IMR-90 (cell line): ENCODE measurements at regions not wholly inside any gene's neighbourhood (a gene's known extent, or its start where the extent isn't known, plus 50 kb on each side); places are given as distances from the start of the nearest gene placed in this dataset.

Experiments
- ATAC-seq: fragments of 200-7000 bp; cut with Tn5 transposase; 2 replicates; pipeline ENCODE4 v1.9.1; 2020; ENCODE audit warnings: low read depth, mild to moderate bottlenecking, moderate library complexity
- BruUV-seq: library from RNA; stranded (reverse); fragments of 400-500 nt; replicated peaks from 2 replicates; lab custom pipeline; 2021; lab: Mats Ljungman, UMichigan
- CTCF ChIA-PET: fragments of 300-600 bp; formaldehyde crosslinking; extraction: SDS; loops from one replicate; lab custom pipeline; 2021; ENCODE audit warnings: antibody characterized with exemption; lab: Yijun Ruan, JAX
- POLR2A ChIA-PET: fragments of 300-600 bp; sonication (Branson Sonifier 250); formaldehyde crosslinking; loops from one replicate; lab custom pipeline; 2022; ENCODE audit warnings: antibody characterized with exemption; ENCODE audit not compliant: unreplicated experiment; lab: Charles Lee
- DNase-seq: peaks from one replicate; pipeline ENCODE4 v3.0.0; 2013
- H2AFZ ChIP-seq: replicated peaks from 2 replicates; pipeline ENCODE3; 2013; ENCODE audit warnings: low read length, mild to moderate bottlenecking; ENCODE audit not compliant: poor library complexity
- H2AK5ac ChIP-seq: 2 replicates; pipeline ENCODE4 v1.6.1; 2013; ENCODE audit warnings: low read depth, low read length, inconsistent platforms
- H2AK9ac ChIP-seq: replicated peaks from 2 replicates; pipeline ENCODE3; 2013; ENCODE audit warnings: mild to moderate bottlenecking, low read depth, low read length, moderate library complexity; ENCODE audit not compliant: poor library complexity
- H2BK120ac ChIP-seq: 2 replicates; pipeline ENCODE4 v1.6.1; 2013; ENCODE audit warnings: low read depth, low read length, inconsistent platforms
- H2BK15ac ChIP-seq: 3 replicates; pipeline ENCODE4 v1.6.1; 2013; ENCODE audit warnings: low read depth, low read length, inconsistent platforms
- H2BK20ac ChIP-seq: 2 replicates; pipeline ENCODE4 v1.6.1; 2013; ENCODE audit warnings: low read depth, mild to moderate bottlenecking, inconsistent platforms, low read length, moderate library complexity
- H2BK5ac ChIP-seq: 2 replicates; pipeline ENCODE4 v1.6.1; 2013; ENCODE audit warnings: mild to moderate bottlenecking, low read depth, low read length, inconsistent platforms; ENCODE audit not compliant: poor library complexity, severe bottlenecking
- H3K14ac ChIP-seq: replicated peaks from 2 replicates; pipeline ENCODE4 v1.6.1; 2013; ENCODE audit warnings: low read depth, low read length, inconsistent platforms
- H3K18ac ChIP-seq: 2 replicates; pipeline ENCODE4 v1.6.1; 2013; ENCODE audit warnings: low read depth, low read length, control low read depth
- H3K23ac ChIP-seq: 2 replicates; pipeline ENCODE4 v1.6.1; 2013; ENCODE audit warnings: low read depth, low read length, inconsistent platforms
- H3K27ac ChIP-seq: 2 replicates; pipeline ENCODE4 v1.5.1; 2013; ENCODE audit warnings: mild to moderate bottlenecking, control low read depth, low read length; ENCODE audit not compliant: insufficient read depth
- H3K27me3 ChIP-seq: 2 replicates; pipeline ENCODE4 v1.6.1; 2013; ENCODE audit warnings: low read length; ENCODE audit not compliant: control insufficient read depth, insufficient read depth
- H3K36me3 ChIP-seq: 2 replicates; pipeline ENCODE4 v1.6.1; 2013; ENCODE audit warnings: low read length, mixed read lengths; ENCODE audit not compliant: control insufficient read depth, insufficient read depth
- H3K4ac ChIP-seq: 2 replicates; pipeline ENCODE4 v1.6.1; 2013; ENCODE audit warnings: low read depth, low read length, inconsistent platforms
- H3K4me1 ChIP-seq: 2 replicates; pipeline ENCODE4 v1.6.1; 2013; ENCODE audit warnings: low read length, mixed read lengths; ENCODE audit not compliant: control insufficient read depth, insufficient read depth
- H3K4me2 ChIP-seq: 2 replicates; pipeline ENCODE4 v1.6.1; 2013; ENCODE audit warnings: low read depth, mild to moderate bottlenecking, control low read depth, low read length, moderate library complexity
- H3K4me3 ChIP-seq: 2 replicates; pipeline ENCODE4 v1.5.1; 2013; ENCODE audit warnings: low read depth, mild to moderate bottlenecking, control low read depth, low read length, moderate library complexity; ENCODE audit not compliant: insufficient read depth
- H3K56ac ChIP-seq: 2 replicates; pipeline ENCODE4 v1.6.1; 2013; ENCODE audit warnings: low read length, inconsistent platforms; ENCODE audit not compliant: insufficient read depth; ENCODE audit errors: extremely low read depth
- H3K79me1 ChIP-seq, 2 experiments: 2 replicates each; pipeline ENCODE4 v1.6.1; 2013; ENCODE audit warnings: low read length in 2 of 2, inconsistent platforms in 1 of 2, low read depth in 1 of 2
- H3K9ac ChIP-seq: 2 replicates; pipeline ENCODE4 v1.6.1; 2013; ENCODE audit warnings: low read depth, low read length, control low read depth
- H3K9me1 ChIP-seq: 2 replicates; pipeline ENCODE4 v1.6.1; 2013; ENCODE audit warnings: low read length, inconsistent platforms; ENCODE audit not compliant: insufficient read depth
- H3K9me3 ChIP-seq: 2 replicates; pipeline ENCODE4 v1.6.1; 2013; ENCODE audit warnings: low read length; ENCODE audit not compliant: control insufficient read depth, insufficient read depth
- H4K20me1 ChIP-seq: 2 replicates; pipeline ENCODE4 v1.6.1; 2013; ENCODE audit warnings: low read length, inconsistent platforms; ENCODE audit not compliant: insufficient read depth
- H4K5ac ChIP-seq: 2 replicates; pipeline ENCODE4 v1.6.1; 2013; ENCODE audit warnings: mild to moderate bottlenecking, low read depth, low read length, control low read depth
- H4K8ac ChIP-seq, 2 experiments: 2 replicates each; pipeline ENCODE4 v1.6.1; 2013; ENCODE audit warnings: low read depth in 2 of 2, low read length in 2 of 2, control low read depth in 1 of 2, inconsistent platforms in 1 of 2
- H4K91ac ChIP-seq: 2 replicates; pipeline ENCODE4 v1.6.1; 2013; ENCODE audit warnings: low read depth, low read length, inconsistent platforms; ENCODE audit not compliant: insufficient read depth
- BHLHE40 ChIP-seq: fragments of 150-350 bp; IDR thresholded peaks from 2 replicates; pipeline ENCODE4 v1.6.1; 2016; ENCODE audit warnings: mild to moderate bottlenecking, low read depth, low read length
- CEBPB ChIP-seq: IDR thresholded peaks from 2 replicates; pipeline ENCODE4 v1.6.1; 2012; ENCODE audit warnings: low read depth, low read length, improper control_type of control experiment
- CHD1 ChIP-seq: IDR thresholded peaks from 2 replicates; pipeline ENCODE4 v1.6.1; 2012; ENCODE audit warnings: low read depth, low read length, improper control_type of control experiment
- FOS ChIP-seq: fragments of 150-350 bp; IDR thresholded peaks from 2 replicates; pipeline ENCODE4 v1.6.1; 2016; ENCODE audit warnings: low read depth, low read length
- MAFK ChIP-seq: IDR thresholded peaks from 2 replicates; pipeline ENCODE4 v1.6.1; 2012; ENCODE audit warnings: low read depth, low read length, improper control_type of control experiment
- MAZ ChIP-seq: IDR thresholded peaks from 2 replicates; pipeline ENCODE4 v1.6.1; 2012; ENCODE audit warnings: low read depth, mild to moderate bottlenecking, low read length, improper control_type of control experiment, moderate library complexity, borderline replicate concordance
- MXI1 ChIP-seq: IDR thresholded peaks from 2 replicates; pipeline ENCODE4 v1.6.1; 2012; ENCODE audit warnings: low read depth, mild to moderate bottlenecking, low read length, moderate library complexity, borderline replicate concordance
- NFE2L2 ChIP-seq: fragments of 150-350 bp; IDR thresholded peaks from 2 replicates; pipeline ENCODE4 v1.6.1; 2016; ENCODE audit warnings: low read depth, mild to moderate bottlenecking, low read length
- POLR2A ChIP-seq: IDR thresholded peaks from 2 replicates; pipeline ENCODE4 v1.6.1; 2012; ENCODE audit warnings: mild to moderate bottlenecking, low read depth, low read length
- RAD21 ChIP-seq: IDR thresholded peaks from 2 replicates; pipeline ENCODE4 v1.6.1; 2012; ENCODE audit warnings: low read length, improper control_type of control experiment
- RCOR1 ChIP-seq: IDR thresholded peaks from 2 replicates; pipeline ENCODE4 v1.6.1; 2012; ENCODE audit warnings: mild to moderate bottlenecking, low read length, improper control_type of control experiment; ENCODE audit not compliant: insufficient replicate concordance
- RFX5 ChIP-seq: IDR thresholded peaks from 2 replicates; pipeline ENCODE4 v1.8.0; 2012; ENCODE audit warnings: low read depth, mild to moderate bottlenecking, low read length, moderate library complexity
- SMC3 ChIP-seq: fragments of 150-350 bp; IDR thresholded peaks from 2 replicates; pipeline ENCODE4 v1.6.1; 2016; ENCODE audit warnings: low read depth, mild to moderate bottlenecking, antibody characterized with exemption, low read length, moderate library complexity
- WGBS, 2 experiments: methylation state at CpG; one replicate each; pipeline versions ENCODE4 v1.1.5 to v1.1.7; 2013; ENCODE audit warnings: missing lambda C conversion rate in 2 of 2; ENCODE audit not compliant: insufficient read length in 1 of 2; ENCODE audit errors: extremely low coverage in 2 of 2; 5-methylcytosine and 5-hydroxymethylcytosine counted together
- dilution Hi-C: fragments of 300-500 bp; cut with HindIII; formaldehyde crosslinking; loops from one replicate; pipeline ENCODE4 v1.14.3; 2018; ENCODE audit warnings: low sequenced_read_pairs; ENCODE audit not compliant: unreplicated experiment
- in situ Hi-C: fragments of 300-500 bp; cut with MboI; formaldehyde crosslinking; loops from 3 replicates; pipeline ENCODE4 v1.14.3; 2019; ENCODE audit warnings: low sequenced_read_pairs, inconsistent platforms, mixed read lengths
- intact Hi-C: fragments of 100-400 bp; cut with micrococcal nuclease; formaldehyde crosslinking; loops from 2 replicates; pipeline ENCODE4 v1.10.0; 2022
- TF ChIP-seq, protein P1 (sequence below): fragments of 150-350 bp; IDR thresholded peaks from 2 replicates; pipeline ENCODE4 v1.6.1; 2016; ENCODE audit warnings: low read depth, mild to moderate bottlenecking, low read length, moderate library complexity, borderline replicate concordance
- TF ChIP-seq, protein P2 (sequence below): fragments of 150-350 bp; IDR thresholded peaks from 2 replicates; pipeline ENCODE4 v1.6.1; 2017; ENCODE audit warnings: mild to moderate bottlenecking, antibody characterized with exemption, low read length, low read depth
- TF ChIP-seq, protein P3 (sequence below): conservative IDR thresholded peaks from 2 replicates; pipeline ENCODE4 v1.5.1; 2012; ENCODE audit warnings: mild to moderate bottlenecking, low read depth, low read length, improper control_type of control experiment

DNA sequence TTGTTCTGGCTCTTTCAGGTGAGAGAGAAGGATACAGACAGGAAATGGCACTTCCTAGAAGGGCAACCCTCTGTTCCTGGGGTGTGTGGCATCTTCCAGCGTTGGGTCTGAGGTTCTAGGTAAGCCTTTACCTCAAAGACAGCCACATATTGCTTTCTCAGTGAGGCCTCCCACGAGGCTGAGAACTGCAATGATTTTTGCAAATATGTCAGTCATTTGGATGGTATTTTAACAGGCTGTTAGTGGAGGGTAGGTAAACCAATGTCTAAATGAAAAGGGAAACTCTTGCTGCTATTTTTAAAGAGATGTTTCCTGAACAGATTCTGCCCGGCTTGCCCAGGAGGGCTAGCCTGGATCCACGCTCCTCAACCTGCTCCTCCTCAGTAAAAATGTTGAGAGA lies 240.3 kb upstream of the KLF6 start:
- H3K4me3 ChIP-seq: no peak overlapping the region
- no peak overlapping the region for H3K9ac ChIP-seq
- no peak overlapping the region for H2AK9ac ChIP-seq
- H4K91ac ChIP-seq: no peak overlapping the region
- no peak overlapping the region for H3K4ac ChIP-seq
- H2BK15ac ChIP-seq: no peak overlapping the region; the same call in 2 of the 3 replicates
- TF ChIP-seq POLR2A (no peak), RAD21 (no peak), FOS (no peak), RCOR1 (no peak), MXI1 (no peak), MAFK (no peak), MAZ (no peak), RFX5 (no peak), BHLHE40 (no peak), CEBPB (no peak), CHD1 (no peak), SMC3 (no peak), NFE2L2 (no peak)
- TF ChIP-seq, protein P1, sequence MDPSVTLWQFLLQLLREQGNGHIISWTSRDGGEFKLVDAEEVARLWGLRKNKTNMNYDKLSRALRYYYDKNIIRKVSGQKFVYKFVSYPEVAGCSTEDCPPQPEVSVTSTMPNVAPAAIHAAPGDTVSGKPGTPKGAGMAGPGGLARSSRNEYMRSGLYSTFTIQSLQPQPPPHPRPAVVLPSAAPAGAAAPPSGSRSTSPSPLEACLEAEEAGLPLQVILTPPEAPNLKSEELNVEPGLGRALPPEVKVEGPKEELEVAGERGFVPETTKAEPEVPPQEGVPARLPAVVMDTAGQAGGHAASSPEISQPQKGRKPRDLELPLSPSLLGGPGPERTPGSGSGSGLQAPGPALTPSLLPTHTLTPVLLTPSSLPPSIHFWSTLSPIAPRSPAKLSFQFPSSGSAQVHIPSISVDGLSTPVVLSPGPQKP: no peak
- TF ChIP-seq, protein P2, sequence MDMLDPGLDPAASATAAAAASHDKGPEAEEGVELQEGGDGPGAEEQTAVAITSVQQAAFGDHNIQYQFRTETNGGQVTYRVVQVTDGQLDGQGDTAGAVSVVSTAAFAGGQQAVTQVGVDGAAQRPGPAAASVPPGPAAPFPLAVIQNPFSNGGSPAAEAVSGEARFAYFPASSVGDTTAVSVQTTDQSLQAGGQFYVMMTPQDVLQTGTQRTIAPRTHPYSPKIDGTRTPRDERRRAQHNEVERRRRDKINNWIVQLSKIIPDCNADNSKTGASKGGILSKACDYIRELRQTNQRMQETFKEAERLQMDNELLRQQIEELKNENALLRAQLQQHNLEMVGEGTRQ: no peak
- TF ChIP-seq, protein P3, sequence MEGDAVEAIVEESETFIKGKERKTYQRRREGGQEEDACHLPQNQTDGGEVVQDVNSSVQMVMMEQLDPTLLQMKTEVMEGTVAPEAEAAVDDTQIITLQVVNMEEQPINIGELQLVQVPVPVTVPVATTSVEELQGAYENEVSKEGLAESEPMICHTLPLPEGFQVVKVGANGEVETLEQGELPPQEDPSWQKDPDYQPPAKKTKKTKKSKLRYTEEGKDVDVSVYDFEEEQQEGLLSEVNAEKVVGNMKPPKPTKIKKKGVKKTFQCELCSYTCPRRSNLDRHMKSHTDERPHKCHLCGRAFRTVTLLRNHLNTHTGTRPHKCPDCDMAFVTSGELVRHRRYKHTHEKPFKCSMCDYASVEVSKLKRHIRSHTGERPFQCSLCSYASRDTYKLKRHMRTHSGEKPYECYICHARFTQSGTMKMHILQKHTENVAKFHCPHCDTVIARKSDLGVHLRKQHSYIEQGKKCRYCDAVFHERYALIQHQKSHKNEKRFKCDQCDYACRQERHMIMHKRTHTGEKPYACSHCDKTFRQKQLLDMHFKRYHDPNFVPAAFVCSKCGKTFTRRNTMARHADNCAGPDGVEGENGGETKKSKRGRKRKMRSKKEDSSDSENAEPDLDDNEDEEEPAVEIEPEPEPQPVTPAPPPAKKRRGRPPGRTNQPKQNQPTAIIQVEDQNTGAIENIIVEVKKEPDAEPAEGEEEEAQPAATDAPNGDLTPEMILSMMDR: no peak
- H3K36me3 ChIP-seq: no peaks in the 10 kb centered on the region
- H3K9me1 ChIP-seq: peaks cover 4% of the 10 kb centered on the region; the same call in 1 of the 2 replicates
- WGBS, 2 experiments: no CpG with 5 or more reads among the region's 4 CpGs
- no peak overlapping the region for H2BK5ac ChIP-seq
- no peak overlapping the region for H3K4me2 ChIP-seq
- intact Hi-C loops (no loop called here), in situ Hi-C loops (no loop called here), dilution Hi-C loops (no loop called here)
- no peaks in the 10 kb centered on the region for H3K9me3 ChIP-seq
- DNase-seq (no peak), ATAC-seq (no peak)
- POLR2A ChIA-PET: no interaction called here
- H2BK120ac ChIP-seq: no peak overlapping the region
- H3K18ac ChIP-seq: no peak overlapping the region
- BruUV-seq: no TSS peak
- no peaks in the 10 kb centered on the region for H4K20me1 ChIP-seq
- 0 out of 2 replicates have a peak overlapping the region, but pooled peaks have one; percentile 32 for H3K14ac ChIP-seq
- H3K4me1 ChIP-seq: peaks cover 5% of the 10 kb centered on the region; the same call in 1 of the 2 replicates
- CTCF ChIA-PET: no interaction called here
- no peak overlapping the region for H3K27ac ChIP-seq
- no peak overlapping the region for H3K56ac ChIP-seq
- no peak overlapping the region for H2AFZ ChIP-seq
- H4K8ac ChIP-seq: no peak overlapping the region
- H3K79me1 ChIP-seq: no peaks in the 10 kb centered on the region
- no peak overlapping the region for H2BK20ac ChIP-seq
- no peaks in the 10 kb centered on the region for H3K27me3 ChIP-seq
- H4K5ac ChIP-seq: no peak overlapping the region
- no peak overlapping the region; the same call in 1 of the 2 replicates for H2AK5ac ChIP-seq
- H3K23ac ChIP-seq: no peak overlapping the region
